ENCODE measurements at regions not wholly inside any gene's neighbourhood (a gene's known extent, or its start where the extent isn't known, plus 50 kb on each side); places are given as distances from the start of the nearest gene placed in this dataset.

DNA sequence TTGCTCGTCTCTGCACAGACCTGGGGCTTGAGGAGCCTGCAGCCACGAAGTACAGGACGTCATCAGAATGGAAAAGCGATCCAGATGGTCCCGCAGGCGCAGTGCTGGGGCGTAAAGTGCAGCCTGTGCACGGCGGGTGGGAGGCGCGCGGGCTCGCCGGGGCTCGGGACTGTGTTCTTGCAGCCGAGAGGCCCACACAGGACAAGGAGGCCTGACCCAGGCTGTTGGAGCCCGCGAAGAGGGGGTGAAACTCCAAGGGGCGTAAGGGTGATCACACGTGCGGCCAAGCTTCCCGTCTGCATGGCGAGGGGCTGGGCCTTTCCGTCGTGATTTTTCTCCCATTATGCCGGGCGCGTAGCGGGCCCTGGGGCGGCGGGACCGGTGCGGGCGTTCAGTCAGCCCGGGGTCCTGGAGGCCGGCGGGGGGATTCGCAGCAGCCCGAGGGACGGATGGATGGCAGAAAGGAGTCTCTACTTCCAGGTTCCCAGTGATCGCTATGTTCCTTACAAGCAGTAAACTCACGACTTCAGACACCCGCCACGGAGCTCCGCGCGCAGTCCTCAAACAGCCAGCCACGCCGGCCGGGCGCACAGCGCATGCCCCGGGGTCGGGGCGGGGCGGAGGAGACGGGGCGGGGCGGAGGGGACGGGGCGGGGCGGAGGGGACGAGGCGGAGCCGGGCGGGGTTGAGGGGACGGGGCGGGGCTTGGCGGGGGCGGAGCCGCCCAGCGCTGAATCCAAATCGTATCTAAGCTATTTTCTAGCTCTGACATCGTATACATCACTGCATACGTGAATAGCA lies 141.0 kb upstream of the KCNJ18 start (continued):
- TF ChIP-seq, protein P1, sequence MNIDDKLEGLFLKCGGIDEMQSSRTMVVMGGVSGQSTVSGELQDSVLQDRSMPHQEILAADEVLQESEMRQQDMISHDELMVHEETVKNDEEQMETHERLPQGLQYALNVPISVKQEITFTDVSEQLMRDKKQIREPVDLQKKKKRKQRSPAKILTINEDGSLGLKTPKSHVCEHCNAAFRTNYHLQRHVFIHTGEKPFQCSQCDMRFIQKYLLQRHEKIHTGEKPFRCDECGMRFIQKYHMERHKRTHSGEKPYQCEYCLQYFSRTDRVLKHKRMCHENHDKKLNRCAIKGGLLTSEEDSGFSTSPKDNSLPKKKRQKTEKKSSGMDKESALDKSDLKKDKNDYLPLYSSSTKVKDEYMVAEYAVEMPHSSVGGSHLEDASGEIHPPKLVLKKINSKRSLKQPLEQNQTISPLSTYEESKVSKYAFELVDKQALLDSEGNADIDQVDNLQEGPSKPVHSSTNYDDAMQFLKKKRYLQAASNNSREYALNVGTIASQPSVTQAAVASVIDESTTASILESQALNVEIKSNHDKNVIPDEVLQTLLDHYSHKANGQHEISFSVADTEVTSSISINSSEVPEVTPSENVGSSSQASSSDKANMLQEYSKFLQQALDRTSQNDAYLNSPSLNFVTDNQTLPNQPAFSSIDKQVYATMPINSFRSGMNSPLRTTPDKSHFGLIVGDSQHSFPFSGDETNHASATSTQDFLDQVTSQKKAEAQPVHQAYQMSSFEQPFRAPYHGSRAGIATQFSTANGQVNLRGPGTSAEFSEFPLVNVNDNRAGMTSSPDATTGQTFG (tag by site-specific recombination; IDR thresholded peaks at IDR 0.05; ENCODE audit: borderline replicate concordance): no peak
- TF ChIP-seq ZNF571 (tag by site-specific recombination; IDR thresholded peaks at IDR 0.05): no peak
- TF ChIP-seq ZNF146 (tag by site-specific recombination; IDR thresholded peaks at IDR 0.05): no peak
- no peak for TF ChIP-seq ZNF132 (tag by site-specific recombination; IDR thresholded peaks at IDR 0.05; ENCODE audit: borderline replicate concordance)
- TF ChIP-seq ZNF654 (tag by site-specific recombination; IDR thresholded peaks at IDR 0.05; ENCODE audit: low read depth): no peak
- no peak for TF ChIP-seq HOXA7 (CRISPR knock-in tag; IDR thresholded peaks at IDR 0.05; ENCODE audit: borderline replicate concordance)
- TF ChIP-seq MEIS1 (CRISPR knock-in tag; IDR thresholded peaks at IDR 0.05; ENCODE audit: borderline replicate concordance): no peak
- TF ChIP-seq ZBTB7A (tag by site-specific recombination; IDR thresholded peaks at IDR 0.05; ENCODE audit: low read depth): no peak
- TF ChIP-seq KLF7 (tag by site-specific recombination; IDR thresholded peaks at IDR 0.05; ENCODE audit: borderline replicate concordance): no peak
- TF ChIP-seq, protein P2, sequence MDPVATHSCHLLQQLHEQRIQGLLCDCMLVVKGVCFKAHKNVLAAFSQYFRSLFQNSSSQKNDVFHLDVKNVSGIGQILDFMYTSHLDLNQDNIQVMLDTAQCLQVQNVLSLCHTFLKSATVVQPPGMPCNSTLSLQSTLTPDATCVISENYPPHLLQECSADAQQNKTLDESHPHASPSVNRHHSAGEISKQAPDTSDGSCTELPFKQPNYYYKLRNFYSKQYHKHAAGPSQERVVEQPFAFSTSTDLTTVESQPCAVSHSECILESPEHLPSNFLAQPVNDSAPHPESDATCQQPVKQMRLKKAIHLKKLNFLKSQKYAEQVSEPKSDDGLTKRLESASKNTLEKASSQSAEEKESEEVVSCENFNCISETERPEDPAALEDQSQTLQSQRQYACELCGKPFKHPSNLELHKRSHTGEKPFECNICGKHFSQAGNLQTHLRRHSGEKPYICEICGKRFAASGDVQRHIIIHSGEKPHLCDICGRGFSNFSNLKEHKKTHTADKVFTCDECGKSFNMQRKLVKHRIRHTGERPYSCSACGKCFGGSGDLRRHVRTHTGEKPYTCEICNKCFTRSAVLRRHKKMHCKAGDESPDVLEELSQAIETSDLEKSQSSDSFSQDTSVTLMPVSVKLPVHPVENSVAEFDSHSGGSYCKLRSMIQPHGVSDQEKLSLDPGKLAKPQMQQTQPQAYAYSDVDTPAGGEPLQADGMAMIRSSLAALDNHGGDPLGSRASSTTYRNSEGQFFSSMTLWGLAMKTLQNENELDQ (tag by site-specific recombination; IDR thresholded peaks at IDR 0.05; ENCODE audit: low read depth): no peak
- TF ChIP-seq, protein P3, sequence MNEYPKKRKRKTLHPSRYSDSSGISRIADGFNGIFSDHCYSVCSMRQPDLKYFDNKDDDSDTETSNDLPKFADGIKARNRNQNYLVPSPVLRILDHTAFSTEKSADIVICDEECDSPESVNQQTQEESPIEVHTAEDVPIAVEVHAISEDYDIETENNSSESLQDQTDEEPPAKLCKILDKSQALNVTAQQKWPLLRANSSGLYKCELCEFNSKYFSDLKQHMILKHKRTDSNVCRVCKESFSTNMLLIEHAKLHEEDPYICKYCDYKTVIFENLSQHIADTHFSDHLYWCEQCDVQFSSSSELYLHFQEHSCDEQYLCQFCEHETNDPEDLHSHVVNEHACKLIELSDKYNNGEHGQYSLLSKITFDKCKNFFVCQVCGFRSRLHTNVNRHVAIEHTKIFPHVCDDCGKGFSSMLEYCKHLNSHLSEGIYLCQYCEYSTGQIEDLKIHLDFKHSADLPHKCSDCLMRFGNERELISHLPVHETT (tag by site-specific recombination; IDR thresholded peaks at IDR 0.05): 0 out of 2 replicates have a peak, but pooled peaks have one; percentile 19
- no peak for TF ChIP-seq ZNF555 (tag by site-specific recombination; conservative IDR thresholded peaks at IDR 0.05)
- peak; percentile 76 for TF ChIP-seq ZIC2 (tag by site-specific recombination; IDR thresholded peaks at IDR 0.05)
- no peak for TF ChIP-seq ZNF768 (tag by site-specific recombination; IDR thresholded peaks at IDR 0.05)
- no peak for TF ChIP-seq ZNF138 (tag by site-specific recombination; IDR thresholded peaks at IDR 0.05; ENCODE audit: borderline replicate concordance)
- TF ChIP-seq ZBTB48 (tag by site-specific recombination; IDR thresholded peaks at IDR 0.05): peak; percentile 53; the same call in 1 of the 2 replicates
- TF ChIP-seq, protein P4, sequence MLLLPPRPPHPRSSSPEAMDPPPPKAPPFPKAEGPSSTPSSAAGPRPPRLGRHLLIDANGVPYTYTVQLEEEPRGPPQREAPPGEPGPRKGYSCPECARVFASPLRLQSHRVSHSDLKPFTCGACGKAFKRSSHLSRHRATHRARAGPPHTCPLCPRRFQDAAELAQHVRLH (tag by site-specific recombination; IDR thresholded peaks at IDR 0.05): no peak
- no peak for TF ChIP-seq ZNF157 (tag by site-specific recombination; IDR thresholded peaks at IDR 0.05)
- TF ChIP-seq ZFHX2 (tag by site-specific recombination; conservative IDR thresholded peaks at IDR 0.05): peak; percentile 75
- peak; percentile 56 for TF ChIP-seq SP2 (tag by site-specific recombination; IDR thresholded peaks at IDR 0.05)
- no peak for TF ChIP-seq ZNF776 (tag by site-specific recombination; IDR thresholded peaks at IDR 0.05; ENCODE audit: borderline replicate concordance)
- TF ChIP-seq, protein P5, sequence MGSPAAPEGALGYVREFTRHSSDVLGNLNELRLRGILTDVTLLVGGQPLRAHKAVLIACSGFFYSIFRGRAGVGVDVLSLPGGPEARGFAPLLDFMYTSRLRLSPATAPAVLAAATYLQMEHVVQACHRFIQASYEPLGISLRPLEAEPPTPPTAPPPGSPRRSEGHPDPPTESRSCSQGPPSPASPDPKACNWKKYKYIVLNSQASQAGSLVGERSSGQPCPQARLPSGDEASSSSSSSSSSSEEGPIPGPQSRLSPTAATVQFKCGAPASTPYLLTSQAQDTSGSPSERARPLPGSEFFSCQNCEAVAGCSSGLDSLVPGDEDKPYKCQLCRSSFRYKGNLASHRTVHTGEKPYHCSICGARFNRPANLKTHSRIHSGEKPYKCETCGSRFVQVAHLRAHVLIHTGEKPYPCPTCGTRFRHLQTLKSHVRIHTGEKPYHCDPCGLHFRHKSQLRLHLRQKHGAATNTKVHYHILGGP (tag by site-specific recombination; IDR thresholded peaks at IDR 0.05): no peak
- TF ChIP-seq, protein P6, sequence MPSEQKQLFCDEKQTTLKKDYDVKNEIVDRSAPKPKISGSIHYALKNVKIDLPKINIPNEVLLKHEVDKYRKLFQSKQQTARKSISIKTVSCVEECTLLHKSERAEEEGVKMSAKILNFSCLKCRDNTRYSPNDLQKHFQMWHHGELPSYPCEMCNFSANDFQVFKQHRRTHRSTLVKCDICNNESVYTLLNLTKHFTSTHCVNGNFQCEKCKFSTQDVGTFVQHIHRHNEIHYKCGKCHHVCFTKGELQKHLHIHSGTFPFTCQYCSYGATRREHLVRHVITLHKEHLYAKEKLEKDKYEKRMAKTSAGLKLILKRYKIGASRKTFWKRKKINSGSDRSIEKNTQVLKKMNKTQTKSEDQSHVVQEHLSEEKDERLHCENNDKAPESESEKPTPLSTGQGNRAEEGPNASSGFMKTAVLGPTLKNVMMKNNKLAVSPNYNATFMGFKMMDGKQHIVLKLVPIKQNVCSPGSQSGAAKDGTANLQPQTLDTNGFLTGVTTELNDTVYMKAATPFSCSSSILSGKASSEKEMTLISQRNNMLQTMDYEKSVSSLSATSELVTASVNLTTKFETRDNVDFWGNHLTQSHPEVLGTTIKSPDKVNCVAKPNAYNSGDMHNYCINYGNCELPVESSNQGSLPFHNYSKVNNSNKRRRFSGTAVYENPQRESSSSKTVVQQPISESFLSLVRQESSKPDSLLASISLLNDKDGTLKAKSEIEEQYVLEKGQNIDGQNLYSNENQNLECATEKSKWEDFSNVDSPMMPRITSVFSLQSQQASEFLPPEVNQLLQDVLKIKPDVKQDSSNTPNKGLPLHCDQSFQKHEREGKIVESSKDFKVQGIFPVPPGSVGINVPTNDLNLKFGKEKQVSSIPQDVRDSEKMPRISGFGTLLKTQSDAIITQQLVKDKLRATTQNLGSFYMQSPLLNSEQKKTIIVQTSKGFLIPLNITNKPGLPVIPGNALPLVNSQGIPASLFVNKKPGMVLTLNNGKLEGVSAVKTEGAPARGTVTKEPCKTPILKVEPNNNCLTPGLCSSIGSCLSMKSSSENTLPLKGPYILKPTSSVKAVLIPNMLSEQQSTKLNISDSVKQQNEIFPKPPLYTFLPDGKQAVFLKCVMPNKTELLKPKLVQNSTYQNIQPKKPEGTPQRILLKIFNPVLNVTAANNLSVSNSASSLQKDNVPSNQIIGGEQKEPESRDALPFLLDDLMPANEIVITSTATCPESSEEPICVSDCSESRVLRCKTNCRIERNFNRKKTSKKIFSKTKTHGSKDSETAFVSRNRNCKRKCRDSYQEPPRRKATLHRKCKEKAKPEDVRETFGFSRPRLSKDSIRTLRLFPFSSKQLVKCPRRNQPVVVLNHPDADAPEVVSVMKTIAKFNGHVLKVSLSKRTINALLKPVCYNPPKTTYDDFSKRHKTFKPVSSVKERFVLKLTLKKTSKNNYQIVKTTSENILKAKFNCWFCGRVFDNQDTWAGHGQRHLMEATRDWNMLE (tag by site-specific recombination; conservative IDR thresholded peaks at IDR 0.05; ENCODE audit: low read depth): no peak
- no peak for TF ChIP-seq HOXC10 (CRISPR knock-in tag; IDR thresholded peaks at IDR 0.05)
- no peak for TF ChIP-seq ZNF514 (tag by site-specific recombination; IDR thresholded peaks at IDR 0.05)
- TF ChIP-seq TCF7L2 (IDR thresholded peaks at IDR 0.05; ENCODE audit: borderline replicate concordance, low read depth, low read length): no peak
- TF ChIP-seq ZNF248 (tag by site-specific recombination; IDR thresholded peaks at IDR 0.05): no peak

Data from HEK293 (cell line).